ENCODE measurements at regions not wholly inside any gene's neighbourhood (a gene's known extent, or its start where the extent isn't known, plus 50 kb on each side); places are given as distances from the start of the nearest gene placed in this dataset.
A peak's percentile ranks its signal among the peaks of the same experiment; 100 is the strongest.

- no peak for TF ChIP-seq CTCF (IDR thresholded peaks at IDR 0.05)
- ATAC-seq (ENCODE audit: low FRiP score), result no peak
- DNase-seq (ENCODE audit: low spot score), result no peak
Measured at GRCh38 chr5:42953041-42953440, 87.1 kb downstream of the ANXA2R start.

DNA sequence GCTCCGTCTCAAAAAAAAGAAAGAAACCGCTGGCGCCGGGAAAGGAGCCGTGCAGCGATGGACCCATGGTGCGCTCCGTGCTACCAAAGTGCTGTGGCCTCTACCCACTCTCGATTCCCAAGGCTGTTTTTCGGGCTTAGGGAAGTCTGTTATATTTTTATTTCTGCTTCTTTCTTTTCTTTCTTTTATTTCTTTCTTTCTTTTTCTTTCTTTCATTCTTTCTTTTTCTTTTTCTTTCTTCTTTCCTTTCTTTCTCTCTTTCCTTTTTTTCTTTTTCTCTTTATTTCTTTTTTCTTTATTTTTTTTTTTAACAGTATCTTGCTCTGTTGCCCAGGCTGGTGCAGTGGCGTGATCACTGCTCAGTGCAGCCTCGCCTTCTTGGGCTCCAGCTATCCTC, 87.5 kb downstream of the ANXA2R start:
- ATAC-seq (ENCODE audit: low FRiP score), result no peak
- TF ChIP-seq CTCF (IDR thresholded peaks at IDR 0.05), result no peak
- no peak for DNase-seq (ENCODE audit: low spot score)

- no peak for TF ChIP-seq CTCF (IDR thresholded peaks at IDR 0.05)
- DNase-seq (ENCODE audit: low spot score), result no peak
- no peak for ATAC-seq (ENCODE audit: low FRiP score)
Measured at GRCh38 chr5:42951293-42951840, 88.8 kb downstream of the ANXA2R start.

- DNase-seq (ENCODE audit: low spot score), result peak; percentile 66
- TF ChIP-seq CTCF (IDR thresholded peaks at IDR 0.05), result no peak
- peak; percentile 91 for ATAC-seq (ENCODE audit: low FRiP score)
Measured at GRCh38 chr5:42950456-42951292, 89.4 kb downstream of the ANXA2R start.

DNA sequence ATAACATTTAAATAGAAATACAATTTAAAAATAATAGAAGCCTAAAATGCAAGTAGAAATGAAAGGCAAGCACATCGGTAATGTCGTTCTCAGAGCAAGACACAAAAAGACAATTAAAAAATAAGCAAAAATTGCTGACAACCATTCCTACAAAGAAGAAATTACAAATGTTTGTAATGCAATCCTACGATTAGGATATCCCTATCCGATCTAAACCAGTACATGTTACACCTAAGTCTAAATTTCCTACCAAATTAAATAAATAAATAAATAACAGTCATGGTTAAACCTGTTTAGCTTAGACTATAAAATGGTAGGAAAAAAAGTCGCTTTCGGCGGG, 90.0 kb downstream of the ANXA2R start:
- no peak for TF ChIP-seq CTCF (IDR thresholded peaks at IDR 0.05)
- no peak for ATAC-seq (ENCODE audit: low FRiP score)

DNA sequence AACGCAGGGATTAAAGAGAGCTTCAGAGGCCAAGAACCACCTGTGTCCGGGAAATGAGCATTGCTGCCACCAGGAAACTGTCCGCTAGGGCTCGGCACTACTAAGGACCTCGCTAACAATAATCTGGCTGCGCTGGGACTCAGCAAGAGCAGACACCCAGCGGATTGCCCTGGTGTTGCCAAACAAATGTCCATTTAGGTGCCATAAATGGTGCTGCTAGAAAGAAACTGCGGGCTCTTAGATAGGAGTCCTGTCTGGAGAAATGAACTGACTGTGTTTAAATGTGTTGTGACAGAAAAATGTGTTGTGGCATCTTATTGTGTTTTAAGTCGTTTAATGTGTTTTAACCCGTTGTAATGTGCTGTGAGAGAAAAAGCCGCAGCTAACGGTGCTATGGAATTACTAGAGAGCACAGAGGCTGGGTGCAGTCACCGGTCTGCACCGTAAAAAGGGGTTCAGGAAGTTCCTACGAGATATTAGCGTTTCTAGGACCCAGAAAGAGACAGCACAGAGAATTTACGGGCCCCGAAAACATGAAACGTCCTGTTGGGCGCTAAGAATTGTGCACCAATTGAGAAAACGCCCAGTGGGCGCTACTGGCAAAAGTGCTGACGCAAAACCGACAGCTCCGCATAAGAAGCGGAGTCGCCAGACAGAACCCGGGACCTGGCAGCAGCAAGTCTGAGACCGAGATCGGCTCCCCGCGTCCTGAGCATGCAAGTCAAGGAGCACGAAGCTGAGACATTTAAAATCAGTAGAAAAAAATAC, 90.6 kb downstream of the ANXA2R start:
- ATAC-seq (ENCODE audit: low FRiP score) (no peak), DNase-seq (ENCODE audit: low spot score) (peak; percentile 26)
- no peak for TF ChIP-seq CTCF (IDR thresholded peaks at IDR 0.05)

More for the DNA sequence above, 90.0 kb downstream of the ANXA2R start:
- DNase-seq (ENCODE audit: low spot score), result no peak
